HepG2 (cell line): ENCODE measurements at regions not wholly inside any gene's neighbourhood (a gene's known extent, or its start where the extent isn't known, plus 50 kb on each side); places are given as distances from the start of the nearest gene placed in this dataset.
A peak's percentile ranks its signal among the peaks of the same experiment; 100 is the strongest.

Experiments
- MAZ ChIP-seq, 2 experiments: sonication (generic) in 1 of 2; formaldehyde crosslinking in 1 of 2; IDR thresholded peaks; 2 replicates each; pipeline versions ENCODE4 v1.5.0 to v1.6.1; 2012 to 2020; ENCODE audit warnings: low read depth in 2 of 2, mild to moderate bottlenecking in 2 of 2, borderline replicate concordance in 1 of 2, improper control_type of control experiment in 1 of 2, low read length in 1 of 2, missing genetic modification reagents in 1 of 2, moderate library complexity in 1 of 2
- MXD4 ChIP-seq: IDR thresholded peaks from 2 replicates; pipeline ENCODE4 v1.6.1; 2016; ENCODE audit warnings: mild to moderate bottlenecking, missing biosample characterization, missing genetic modification reagents
- NCOA1 ChIP-seq: sonication (generic); formaldehyde crosslinking; IDR thresholded peaks from 2 replicates; pipeline ENCODE4 v1.9.0; 2021; ENCODE audit warnings: missing genetic modification reagents
- RELA ChIP-seq: sonication (generic); formaldehyde crosslinking; IDR thresholded peaks from 2 replicates; pipeline ENCODE4 v1.4.0; 2020; ENCODE audit warnings: missing genetic modification reagents
- SOX13 ChIP-seq, 3 experiments: fragments of 450-650 bp in 1 of 3; sonication (generic) in 1 of 3; formaldehyde crosslinking in 1 of 3; IDR thresholded peaks in 2 of 3; conservative IDR thresholded peaks in 1 of 3; 2 replicates each; pipeline versions ENCODE4 v1.5.0 to v1.6.1; 2016 to 2020; ENCODE audit warnings: antibody characterized with exemption in 1 of 3, mild to moderate bottlenecking in 1 of 3, missing compliant biosample characterization in 1 of 3, missing genetic modification reagents in 1 of 3, moderate library complexity in 1 of 3
- ZNF644 ChIP-seq: IDR thresholded peaks from 2 replicates; pipeline ENCODE4 v1.6.1; 2016; ENCODE audit warnings: low read depth
- TF ChIP-seq, protein P1 (sequence below): sonication (generic); formaldehyde crosslinking; IDR thresholded peaks from 2 replicates; pipeline ENCODE4 v1.4.0; 2020; ENCODE audit warnings: missing genetic modification reagents
- TF ChIP-seq, protein P2 (sequence below): sonication (generic); formaldehyde crosslinking; IDR thresholded peaks from 2 replicates; pipeline ENCODE4 v1.4.0; 2020; ENCODE audit warnings: missing genetic modification reagents
- TF ChIP-seq, protein P3 (sequence below), 2 experiments: IDR thresholded peaks; 2 replicates each; pipeline ENCODE4 v1.6.1; 2011 to 2012; ENCODE audit warnings: low read length in 2 of 2, borderline replicate concordance in 1 of 2, low read depth in 1 of 2, mild to moderate bottlenecking in 1 of 2, moderate library complexity in 1 of 2
- TF ChIP-seq, protein P4 (sequence below): sonication (generic); formaldehyde crosslinking; IDR thresholded peaks from 2 replicates; pipeline ENCODE4 v1.4.0; 2020; ENCODE audit warnings: mild to moderate bottlenecking, missing genetic modification reagents

DNA sequence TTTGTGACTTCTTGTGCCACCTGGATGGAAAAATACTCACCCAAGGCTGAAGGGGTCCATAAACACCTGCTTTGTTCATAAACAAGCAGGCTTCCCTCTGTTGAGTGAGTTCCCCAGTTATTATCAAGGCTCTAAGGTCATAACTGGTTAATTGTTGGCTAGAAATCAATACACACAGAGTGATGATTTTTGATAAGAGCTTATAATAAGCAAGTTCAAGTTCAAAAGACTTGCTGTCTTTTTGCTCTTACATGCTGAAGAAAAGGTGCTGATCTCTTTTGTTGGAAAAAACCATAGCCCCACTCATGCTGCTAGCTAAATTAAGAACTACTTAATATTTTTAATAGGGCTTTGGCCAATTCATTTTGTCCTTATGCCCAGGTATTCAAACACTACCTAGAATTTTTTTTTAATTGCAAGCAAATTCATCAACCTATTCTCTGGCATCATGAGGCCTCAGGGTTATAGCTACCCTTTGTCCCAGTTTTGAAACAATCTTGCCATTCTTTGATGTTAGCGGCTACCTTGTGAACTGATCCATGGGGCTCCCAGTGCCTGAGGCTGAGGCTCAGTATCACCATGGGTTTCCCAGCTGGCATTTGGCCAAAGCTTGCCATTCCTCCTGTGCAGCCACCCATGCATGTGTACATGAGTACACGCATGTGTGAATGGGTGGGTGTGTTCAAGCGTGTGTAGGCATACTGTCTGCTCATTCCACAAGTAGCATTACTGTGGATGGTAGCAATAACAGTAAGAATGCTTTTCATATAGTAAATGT, 127.6 kb upstream of the LPP start (continued):
- TF ChIP-seq ZNF644 (CRISPR knock-in tag) (no peak), MAZ (IDR thresholded peaks at IDR 0.05; ENCODE audit: borderline replicate concordance, low read depth, low read length) (no peak), MAZ (CRISPR knock-in tag; IDR thresholded peaks at IDR 0.05; ENCODE audit: low read depth) (no peak), NCOA1 (CRISPR knock-in tag) (0 out of 2 replicates have a peak, but pooled peaks have one; percentile 46), SOX13 (IDR thresholded peaks at IDR 0.05) (no peak), SOX13 (CRISPR knock-in tag; conservative IDR thresholded peaks at IDR 0.05 in 1 of 2, IDR thresholded peaks at IDR 0.05 in 1 of 2) (peak in 1 of 2 experiments; percentile 86; a peak in 2 of 4 replicates), MXD4 (CRISPR knock-in tag) (no peak), RELA (CRISPR knock-in tag) (no peak)
- TF ChIP-seq, protein P1, sequence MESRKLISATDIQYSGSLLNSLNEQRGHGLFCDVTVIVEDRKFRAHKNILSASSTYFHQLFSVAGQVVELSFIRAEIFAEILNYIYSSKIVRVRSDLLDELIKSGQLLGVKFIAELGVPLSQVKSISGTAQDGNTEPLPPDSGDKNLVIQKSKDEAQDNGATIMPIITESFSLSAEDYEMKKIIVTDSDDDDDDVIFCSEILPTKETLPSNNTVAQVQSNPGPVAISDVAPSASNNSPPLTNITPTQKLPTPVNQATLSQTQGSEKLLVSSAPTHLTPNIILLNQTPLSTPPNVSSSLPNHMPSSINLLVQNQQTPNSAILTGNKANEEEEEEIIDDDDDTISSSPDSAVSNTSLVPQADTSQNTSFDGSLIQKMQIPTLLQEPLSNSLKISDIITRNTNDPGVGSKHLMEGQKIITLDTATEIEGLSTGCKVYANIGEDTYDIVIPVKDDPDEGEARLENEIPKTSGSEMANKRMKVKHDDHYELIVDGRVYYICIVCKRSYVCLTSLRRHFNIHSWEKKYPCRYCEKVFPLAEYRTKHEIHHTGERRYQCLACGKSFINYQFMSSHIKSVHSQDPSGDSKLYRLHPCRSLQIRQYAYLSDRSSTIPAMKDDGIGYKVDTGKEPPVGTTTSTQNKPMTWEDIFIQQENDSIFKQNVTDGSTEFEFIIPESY: peak; percentile 89
- TF ChIP-seq, protein P2, sequence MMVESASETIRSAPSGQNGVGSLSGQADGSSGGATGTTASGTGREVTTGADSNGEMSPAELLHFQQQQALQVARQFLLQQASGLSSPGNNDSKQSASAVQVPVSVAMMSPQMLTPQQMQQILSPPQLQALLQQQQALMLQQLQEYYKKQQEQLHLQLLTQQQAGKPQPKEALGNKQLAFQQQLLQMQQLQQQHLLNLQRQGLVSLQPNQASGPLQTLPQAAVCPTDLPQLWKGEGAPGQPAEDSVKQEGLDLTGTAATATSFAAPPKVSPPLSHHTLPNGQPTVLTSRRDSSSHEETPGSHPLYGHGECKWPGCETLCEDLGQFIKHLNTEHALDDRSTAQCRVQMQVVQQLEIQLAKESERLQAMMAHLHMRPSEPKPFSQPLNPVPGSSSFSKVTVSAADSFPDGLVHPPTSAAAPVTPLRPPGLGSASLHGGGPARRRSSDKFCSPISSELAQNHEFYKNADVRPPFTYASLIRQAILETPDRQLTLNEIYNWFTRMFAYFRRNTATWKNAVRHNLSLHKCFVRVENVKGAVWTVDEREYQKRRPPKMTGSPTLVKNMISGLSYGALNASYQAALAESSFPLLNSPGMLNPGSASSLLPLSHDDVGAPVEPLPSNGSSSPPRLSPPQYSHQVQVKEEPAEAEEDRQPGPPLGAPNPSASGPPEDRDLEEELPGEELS: peak; percentile 90
- TF ChIP-seq, protein P3, sequence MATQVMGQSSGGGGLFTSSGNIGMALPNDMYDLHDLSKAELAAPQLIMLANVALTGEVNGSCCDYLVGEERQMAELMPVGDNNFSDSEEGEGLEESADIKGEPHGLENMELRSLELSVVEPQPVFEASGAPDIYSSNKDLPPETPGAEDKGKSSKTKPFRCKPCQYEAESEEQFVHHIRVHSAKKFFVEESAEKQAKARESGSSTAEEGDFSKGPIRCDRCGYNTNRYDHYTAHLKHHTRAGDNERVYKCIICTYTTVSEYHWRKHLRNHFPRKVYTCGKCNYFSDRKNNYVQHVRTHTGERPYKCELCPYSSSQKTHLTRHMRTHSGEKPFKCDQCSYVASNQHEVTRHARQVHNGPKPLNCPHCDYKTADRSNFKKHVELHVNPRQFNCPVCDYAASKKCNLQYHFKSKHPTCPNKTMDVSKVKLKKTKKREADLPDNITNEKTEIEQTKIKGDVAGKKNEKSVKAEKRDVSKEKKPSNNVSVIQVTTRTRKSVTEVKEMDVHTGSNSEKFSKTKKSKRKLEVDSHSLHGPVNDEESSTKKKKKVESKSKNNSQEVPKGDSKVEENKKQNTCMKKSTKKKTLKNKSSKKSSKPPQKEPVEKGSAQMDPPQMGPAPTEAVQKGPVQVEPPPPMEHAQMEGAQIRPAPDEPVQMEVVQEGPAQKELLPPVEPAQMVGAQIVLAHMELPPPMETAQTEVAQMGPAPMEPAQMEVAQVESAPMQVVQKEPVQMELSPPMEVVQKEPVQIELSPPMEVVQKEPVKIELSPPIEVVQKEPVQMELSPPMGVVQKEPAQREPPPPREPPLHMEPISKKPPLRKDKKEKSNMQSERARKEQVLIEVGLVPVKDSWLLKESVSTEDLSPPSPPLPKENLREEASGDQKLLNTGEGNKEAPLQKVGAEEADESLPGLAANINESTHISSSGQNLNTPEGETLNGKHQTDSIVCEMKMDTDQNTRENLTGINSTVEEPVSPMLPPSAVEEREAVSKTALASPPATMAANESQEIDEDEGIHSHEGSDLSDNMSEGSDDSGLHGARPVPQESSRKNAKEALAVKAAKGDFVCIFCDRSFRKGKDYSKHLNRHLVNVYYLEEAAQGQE (IDR thresholded peaks at IDR 0.05; ENCODE audit: borderline replicate concordance in 1 of 2, low read depth in 1 of 2, low read length in 2 of 2): peak in 1 of 2 experiments; percentile 36; a peak in 1 of 4 replicates
- TF ChIP-seq, protein P4, sequence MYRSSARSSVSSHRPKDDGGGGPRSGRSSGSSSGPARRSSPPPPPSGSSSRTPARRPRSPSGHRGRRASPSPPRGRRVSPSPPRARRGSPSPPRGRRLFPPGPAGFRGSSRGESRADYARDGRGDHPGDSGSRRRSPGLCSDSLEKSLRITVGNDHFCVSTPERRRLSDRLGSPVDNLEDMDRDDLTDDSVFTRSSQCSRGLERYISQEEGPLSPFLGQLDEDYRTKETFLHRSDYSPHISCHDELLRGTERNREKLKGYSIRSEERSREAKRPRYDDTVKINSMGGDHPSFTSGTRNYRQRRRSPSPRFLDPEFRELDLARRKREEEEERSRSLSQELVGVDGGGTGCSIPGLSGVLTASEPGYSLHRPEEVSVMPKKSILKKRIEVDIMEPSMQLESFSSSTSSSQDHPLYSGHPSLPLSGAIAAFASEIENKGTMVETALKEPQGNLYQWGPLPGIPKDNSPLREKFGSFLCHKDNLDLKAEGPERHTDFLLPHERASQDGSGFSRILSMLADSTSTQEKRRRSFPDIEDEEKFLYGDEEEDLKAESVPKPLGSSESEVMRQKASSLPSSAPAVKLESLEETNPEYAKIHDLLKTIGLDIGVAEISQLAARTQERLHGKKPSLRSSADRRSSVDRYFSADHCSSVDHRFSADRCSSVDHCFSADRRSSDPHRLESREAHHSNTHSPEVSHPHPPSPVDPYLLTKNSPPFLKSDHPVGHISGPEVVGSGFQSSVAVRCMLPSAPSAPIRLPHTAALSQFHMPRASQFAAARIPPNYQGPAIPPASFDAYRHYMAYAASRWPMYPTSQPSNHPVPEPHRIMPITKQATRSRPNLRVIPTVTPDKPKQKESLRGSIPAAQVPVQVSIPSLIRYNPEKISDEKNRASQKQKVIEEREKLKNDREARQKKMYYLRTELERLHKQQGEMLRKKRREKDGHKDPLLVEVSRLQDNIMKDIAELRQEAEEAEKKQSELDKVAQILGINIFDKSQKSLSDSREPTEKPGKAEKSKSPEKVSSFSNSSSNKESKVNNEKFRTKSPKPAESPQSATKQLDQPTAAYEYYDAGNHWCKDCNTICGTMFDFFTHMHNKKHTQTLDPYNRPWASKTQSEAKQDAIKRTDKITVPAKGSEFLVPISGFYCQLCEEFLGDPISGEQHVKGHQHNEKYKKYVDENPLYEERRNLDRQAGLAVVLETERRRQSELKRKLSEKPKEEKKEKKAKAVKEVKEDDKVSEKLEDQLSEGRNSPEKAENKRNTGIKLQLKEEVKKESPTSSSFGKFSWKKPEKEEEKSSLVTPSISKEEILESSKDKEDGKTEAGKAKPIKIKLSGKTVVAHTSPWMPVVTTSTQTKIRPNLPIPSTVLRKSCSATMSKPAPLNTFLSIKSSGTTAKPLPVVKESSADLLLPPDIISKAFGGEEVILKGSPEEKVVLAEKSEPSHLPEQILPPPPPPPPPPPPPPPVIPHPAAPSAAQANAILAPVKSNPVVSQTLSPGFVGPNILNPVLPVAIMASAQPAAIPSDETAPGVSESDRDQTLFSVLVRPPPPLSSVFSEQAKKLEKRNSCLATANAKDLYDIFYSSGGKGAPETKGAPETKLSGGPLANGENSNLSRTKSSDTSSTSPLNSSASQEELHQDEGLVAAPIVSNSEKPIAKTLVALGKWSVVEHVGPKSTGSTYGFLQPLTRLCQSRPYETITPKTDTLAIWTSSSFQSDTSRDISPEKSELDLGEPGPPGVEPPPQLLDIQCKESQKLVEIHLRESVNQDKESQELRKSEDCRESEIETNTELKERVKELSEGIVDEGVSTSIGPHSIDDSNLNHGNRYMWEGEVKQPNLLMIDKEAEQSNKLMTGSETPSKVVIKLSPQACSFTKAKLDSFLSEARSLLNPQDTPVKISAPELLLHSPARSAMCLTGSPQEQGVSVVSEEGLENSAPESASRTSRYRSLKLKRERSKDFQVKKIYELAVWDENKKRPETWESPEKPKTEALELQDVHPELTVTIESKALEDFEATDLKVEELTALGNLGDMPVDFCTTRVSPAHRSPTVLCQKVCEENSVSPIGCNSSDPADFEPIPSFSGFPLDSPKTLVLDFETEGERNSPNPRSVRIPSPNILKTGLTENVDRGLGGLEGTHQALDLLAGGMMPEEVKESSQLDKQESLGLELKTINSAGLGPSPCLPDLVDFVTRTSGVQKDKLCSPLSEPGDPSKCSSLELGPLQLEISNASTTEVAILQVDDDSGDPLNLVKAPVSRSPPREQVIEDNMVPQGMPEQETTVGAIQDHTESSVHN: no peak
